K562 (cell line): ENCODE measurements at regions not wholly inside any gene's neighbourhood (a gene's known extent, or its start where the extent isn't known, plus 50 kb on each side); places are given as distances from the start of the nearest gene placed in this dataset.

Experiments
- ATAC-seq: fragments of 200-7000 bp; cut with Tn5 transposase; 3 replicates; pipeline ENCODE4 v1.9.1; 2020; ENCODE audit warnings: moderate library complexity
- BruUV-seq: library from RNA; stranded (reverse); fragments of 400-500 nt; replicated peaks from 2 replicates; lab custom pipeline; 2021; lab: Mats Ljungman, UMichigan
- CTCF ChIA-PET: fragments of 300-600 bp; formaldehyde crosslinking; extraction: SDS; loops from one replicate; lab custom pipeline; 2021; ENCODE audit warnings: low intra/inter-chr PET ratio; lab: Yijun Ruan, JAX
- POLR2A ChIA-PET: fragments of 300-600, 350-650 bp; sonication (Branson Sonifier 250); formaldehyde crosslinking; extraction: SDS; loops from one replicate; lab custom pipeline; 2021; ENCODE audit warnings: antibody characterized with exemption, inconsistent platforms; lab: Yijun Ruan, JAX
- DNase-seq, 4 experiments: peaks; one replicate each; pipeline versions ENCODE4 v3.0.0 to v3.0.0-alpha.2; 2011 to 2018; ENCODE audit warnings: low spot score in 3 of 4, mixed read lengths in 3 of 4; ENCODE audit errors: extremely low read depth in 1 of 4
- FAIRE-seq: peaks from 2 replicates; lab custom pipeline; 2011; peaks lifted over from hg19 to GRCh38; lab: Jason Lieb, UNC
- H2AFZ ChIP-seq: 2 replicates; pipeline ENCODE4 v1.6.0; 2011; ENCODE audit warnings: low read depth, low read length, control low read depth, inconsistent platforms
- H3K27ac ChIP-seq: fragments of 200-600 bp; 3 replicates; pipeline ENCODE4 v1.8.0; 2011; ENCODE audit warnings: low read depth, mild to moderate bottlenecking, control low read depth, inconsistent platforms, low read length, moderate library complexity, mixed read lengths; ENCODE audit errors: extremely low read depth
- H3K27me3 ChIP-seq, 2 experiments: fragments of 300-600 bp in 1 of 2; 2 replicates in 1 of 2; 3 replicates in 1 of 2; pipeline versions ENCODE4 v1.6.0 to v1.8.0; 2011; ENCODE audit warnings: inconsistent platforms in 2 of 2, low read length in 2 of 2, mild to moderate bottlenecking in 1 of 2, mixed read lengths in 1 of 2, moderate library complexity in 1 of 2; ENCODE audit not compliant: control insufficient read depth in 2 of 2, insufficient read depth in 2 of 2
- H3K36me3 ChIP-seq: fragments of 300-600 bp; 3 replicates; pipeline ENCODE4 v1.8.0; 2011; ENCODE audit warnings: mild to moderate bottlenecking, low read length, inconsistent platforms; ENCODE audit not compliant: control insufficient read depth, insufficient read depth
- H3K4me1 ChIP-seq, 2 experiments: fragments of 200-600 bp in 1 of 2; replicated peaks in 1 of 2; 2 replicates in 1 of 2; 3 replicates in 1 of 2; pipeline versions ENCODE4 v1.5.1 to v1.8.0; 2011; ENCODE audit warnings: inconsistent platforms in 2 of 2, low read length in 2 of 2, mild to moderate bottlenecking in 1 of 2, mixed read lengths in 1 of 2, moderate library complexity in 1 of 2; ENCODE audit not compliant: control insufficient read depth in 2 of 2, insufficient read depth in 2 of 2
- H3K4me2 ChIP-seq: 2 replicates; pipeline ENCODE4 v1.6.1; 2011; ENCODE audit warnings: low read length, control low read depth, inconsistent platforms, mixed read lengths; ENCODE audit not compliant: insufficient read depth
- H3K4me3 ChIP-seq: fragments of 200-600 bp; sonication (generic), shearing (Covaris generic); 2 replicates; pipeline ENCODE4 v1.5.1; 2016; ENCODE audit warnings: control low read depth, inconsistent platforms
- H3K79me2 ChIP-seq: fragments of 200-600 bp; 3 replicates; pipeline ENCODE4 v1.8.0; 2011; ENCODE audit warnings: low read length, inconsistent platforms; ENCODE audit not compliant: control insufficient read depth, insufficient read depth
- H3K9ac ChIP-seq, 2 experiments: 2 replicates each; pipeline versions ENCODE4 v1.6.0 to v1.6.1; 2011; ENCODE audit warnings: low read depth in 2 of 2, low read length in 2 of 2, control low read depth in 1 of 2, inconsistent platforms in 1 of 2, mild to moderate bottlenecking in 1 of 2, mixed read lengths in 1 of 2; ENCODE audit not compliant: insufficient read depth in 1 of 2
- H3K9me1 ChIP-seq: one replicate; pipeline ENCODE4 v1.6.0; 2011; ENCODE audit warnings: inconsistent platforms, mild to moderate bottlenecking, low read length, moderate library complexity; ENCODE audit not compliant: control insufficient read depth, insufficient read depth
- H3K9me3 ChIP-seq: replicated peaks from 2 replicates; pipeline ENCODE4 v1.5.1; 2011; ENCODE audit warnings: low read depth, low read length, inconsistent platforms; ENCODE audit not compliant: control insufficient read depth, insufficient read depth
- H4K20me1 ChIP-seq: replicated peaks from 2 replicates; pipeline ENCODE4 v1.6.1; 2011; ENCODE audit warnings: low read length, inconsistent platforms, mixed read lengths; ENCODE audit not compliant: control insufficient read depth, insufficient read depth
- CBX5 ChIP-seq: IDR thresholded peaks from 2 replicates; pipeline ENCODE4 v1.6.1; 2014; ENCODE audit warnings: low read depth, borderline replicate concordance
- DEAF1 ChIP-seq: fragments of 450-650 bp; formaldehyde crosslinking; IDR thresholded peaks from 2 replicates; pipeline ENCODE4 v1.4.0; 2020; ENCODE audit warnings: mild to moderate bottlenecking, moderate library complexity
- L3MBTL2 ChIP-seq: fragments of 450-650 bp; IDR thresholded peaks from 2 replicates; pipeline ENCODE4 v1.6.1; 2016; ENCODE audit warnings: mild to moderate bottlenecking, moderate library complexity
- RBM22 ChIP-seq: fragments of 200-400 bp; formaldehyde crosslinking; IDR thresholded peaks from 2 replicates; pipeline ENCODE4 v1.6.1; 2018; ENCODE audit warnings: low read length, low read depth; ENCODE audit not compliant: poor library complexity, severe bottlenecking
- TARDBP ChIP-seq: fragments of 450-650 bp; IDR thresholded peaks from 2 replicates; pipeline ENCODE4 v1.6.1; 2016
- TEAD1 ChIP-seq, 2 experiments: fragments of 450-650 bp in 1 of 2; sonication (generic) in 1 of 2; formaldehyde crosslinking; IDR thresholded peaks; 2 replicates each; pipeline versions ENCODE4 v1.4.0 to v1.8.0; 2020 to 2022; ENCODE audit warnings: mild to moderate bottlenecking in 2 of 2, missing genetic modification reagents in 1 of 2
- USF1 ChIP-seq: sonication (generic); formaldehyde crosslinking; IDR thresholded peaks from 2 replicates; pipeline ENCODE4 v1.9.0; 2022; ENCODE audit warnings: mild to moderate bottlenecking, missing genetic modification reagents
- ZNF263 ChIP-seq: sonication (generic); formaldehyde crosslinking; IDR thresholded peaks from 2 replicates; pipeline ENCODE4 v1.8.0; 2022; ENCODE audit warnings: mild to moderate bottlenecking, missing genetic modification reagents, borderline replicate concordance
- ZNF316 ChIP-seq: fragments of 450-650 bp; IDR thresholded peaks from 2 replicates; pipeline ENCODE4 v1.6.1; 2016
- WGBS: fragments of 100-300 bp; shearing (Covaris generic); methylation state at CpG from one replicate; pipeline ENCODE4 v1.1.6; 2016; ENCODE audit warnings: low coverage, mixed read lengths; ENCODE audit not compliant: insufficient coverage; ENCODE audit errors: missing lambda C conversion rate; 5-methylcytosine and 5-hydroxymethylcytosine counted together
- in situ Hi-C: fragments of 300-500 bp; cut with MboI; formaldehyde crosslinking; loops from 4 replicates; pipeline ENCODE4 v1.15.0; 2018; ENCODE audit warnings: inconsistent platforms, mixed read lengths
- intact Hi-C: fragments of 100-400 bp; cut with micrococcal nuclease; formaldehyde crosslinking; loops from 2 replicates; pipeline ENCODE4 v1.14.2; 2022
- TF ChIP-seq, protein P1 (sequence below): fragments of 150-350 bp; conservative IDR thresholded peaks from 2 replicates; pipeline ENCODE4 v1.6.1; 2014; ENCODE audit warnings: low read length
- TF ChIP-seq, protein P2 (sequence below): fragments of 250-450 bp; sonication (Bioruptor Pico); IDR thresholded peaks from 2 replicates; pipeline ENCODE4 v1.8.0; 2021; ENCODE audit warnings: borderline replicate concordance, mild to moderate bottlenecking, moderate library complexity; ENCODE audit not compliant: poor library complexity, severe bottlenecking

DNA sequence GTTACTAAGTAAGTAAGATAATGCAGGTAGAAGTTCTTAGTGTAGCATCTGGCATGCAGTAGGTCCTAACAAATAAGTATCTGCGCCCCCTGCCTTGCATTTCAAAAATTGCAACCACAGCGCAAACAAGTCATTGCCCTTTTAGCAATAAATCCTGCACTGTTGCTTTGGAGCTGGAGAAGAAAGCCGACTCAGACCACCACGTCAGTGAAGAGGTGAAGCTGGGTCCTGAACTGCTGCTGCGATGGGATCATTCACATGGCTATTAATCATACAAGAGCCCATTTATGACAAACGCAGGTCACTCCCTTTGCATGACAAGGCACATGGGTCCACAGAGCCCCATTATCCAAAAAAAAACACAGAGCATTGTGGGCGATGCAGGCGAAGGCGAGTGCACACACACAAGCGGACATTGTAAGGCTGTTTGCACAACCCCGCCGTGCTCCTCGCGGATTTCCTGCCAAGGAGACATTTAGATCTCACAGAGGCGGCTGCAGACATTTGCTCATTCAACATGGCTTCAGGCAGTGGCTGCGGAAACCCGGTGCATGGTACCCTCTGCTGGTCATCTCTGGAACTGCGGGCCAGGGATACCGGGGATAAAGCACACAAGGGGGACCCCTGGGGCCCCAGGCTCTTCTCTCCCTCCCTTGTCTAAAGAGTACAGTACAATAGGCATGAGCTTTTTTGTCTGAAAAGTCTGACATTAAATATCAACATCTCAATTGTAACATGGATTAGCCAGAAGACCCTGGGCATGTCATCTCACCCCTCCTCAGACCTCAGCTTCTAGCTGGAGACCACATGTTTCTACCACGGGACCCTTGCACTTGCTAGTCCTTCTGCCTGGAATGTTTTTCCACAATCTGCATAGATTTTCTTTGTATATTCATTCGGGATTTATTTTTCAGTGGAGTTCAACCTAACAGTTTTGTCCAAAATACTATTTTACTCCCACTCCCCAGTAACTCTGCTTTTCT is 56.7 kb downstream of the CYRIA start:
- Histone ChIP-seq H3K27me3 (peaks cover 0 to 11% of the 10 kb centered on the region in 2 experiments; a peak in 1 of 5 replicates), H3K36me3 (no peaks in the 10 kb centered on the region), H4K20me1 (no peaks in the 10 kb centered on the region), H2AFZ (peak overlapping the region; percentile 76), H3K9ac (peak overlapping the region in 1 of 2 experiments; percentile 66; a peak in 1 of 4 replicates), H3K9me1 (no peaks in the 10 kb centered on the region), H3K79me2 (no peaks in the 10 kb centered on the region), H3K9me3 (no peaks in the 10 kb centered on the region), H3K27ac (no peak overlapping the region), H3K4me1 (peaks cover 0 to 4% of the 10 kb centered on the region in 2 experiments; a peak in 2 of 5 replicates), H3K4me3 (peak overlapping the region; percentile 18), H3K4me2 (peak overlapping the region; percentile 77)
- peak; percentile 76 to 86 (median 82) for DNase-seq
- peak; percentile 96 for ATAC-seq
- POLR2A ChIA-PET = interaction anchor here (0.7 kb wide), 1 partner anchor 50 kb away, joined by 3 read pairs; no protein-coding TSS in a partner anchor
- 2% methylated on average over 21 of the region's 21 CpGs for WGBS
- BruUV-seq = no TSS peak
- in situ Hi-C loops = loop anchor here (25.0 kb wide), 1 partner anchor 703 kb away; no protein-coding TSS in a partner anchor
- intact Hi-C loops = loop anchor here (1.0 to 5.0 kb wide), 5 partner anchors 42 to 972 kb away; no protein-coding TSS in a partner anchor
- CTCF ChIA-PET = interaction anchor here (0.5 to 2.7 kb wide), 12 partner anchors 16 to 972 kb away, joined by 3 to 24 read pairs (median 3); partner anchors contain the start of gene MYCN
- peak; percentile 88 for FAIRE-seq
- TF ChIP-seq USF1 (CRISPR knock-in tag) = peak; percentile 31; the same call in 1 of the 2 replicates
- no peak for TF ChIP-seq ZNF263 (CRISPR knock-in tag)
- TF ChIP-seq DEAF1 (CRISPR knock-in tag) = peak; percentile 49; the same call in 1 of the 2 replicates
- 0 out of 2 replicates have a peak, but pooled peaks have one; percentile 20 for TF ChIP-seq L3MBTL2
- TF ChIP-seq, protein P1, sequence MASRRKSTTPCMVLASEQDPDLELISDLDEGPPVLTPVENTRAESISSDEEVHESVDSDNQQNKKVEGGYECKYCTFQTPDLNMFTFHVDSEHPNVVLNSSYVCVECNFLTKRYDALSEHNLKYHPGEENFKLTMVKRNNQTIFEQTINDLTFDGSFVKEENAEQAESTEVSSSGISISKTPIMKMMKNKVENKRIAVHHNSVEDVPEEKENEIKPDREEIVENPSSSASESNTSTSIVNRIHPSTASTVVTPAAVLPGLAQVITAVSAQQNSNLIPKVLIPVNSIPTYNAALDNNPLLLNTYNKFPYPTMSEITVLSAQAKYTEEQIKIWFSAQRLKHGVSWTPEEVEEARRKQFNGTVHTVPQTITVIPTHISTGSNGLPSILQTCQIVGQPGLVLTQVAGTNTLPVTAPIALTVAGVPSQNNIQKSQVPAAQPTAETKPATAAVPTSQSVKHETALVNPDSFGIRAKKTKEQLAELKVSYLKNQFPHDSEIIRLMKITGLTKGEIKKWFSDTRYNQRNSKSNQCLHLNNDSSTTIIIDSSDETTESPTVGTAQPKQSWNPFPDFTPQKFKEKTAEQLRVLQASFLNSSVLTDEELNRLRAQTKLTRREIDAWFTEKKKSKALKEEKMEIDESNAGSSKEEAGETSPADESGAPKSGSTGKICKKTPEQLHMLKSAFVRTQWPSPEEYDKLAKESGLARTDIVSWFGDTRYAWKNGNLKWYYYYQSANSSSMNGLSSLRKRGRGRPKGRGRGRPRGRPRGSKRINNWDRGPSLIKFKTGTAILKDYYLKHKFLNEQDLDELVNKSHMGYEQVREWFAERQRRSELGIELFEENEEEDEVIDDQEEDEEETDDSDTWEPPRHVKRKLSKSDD = 0 out of 2 replicates have a peak, but pooled peaks have one; percentile 34
- TF ChIP-seq, protein P2, sequence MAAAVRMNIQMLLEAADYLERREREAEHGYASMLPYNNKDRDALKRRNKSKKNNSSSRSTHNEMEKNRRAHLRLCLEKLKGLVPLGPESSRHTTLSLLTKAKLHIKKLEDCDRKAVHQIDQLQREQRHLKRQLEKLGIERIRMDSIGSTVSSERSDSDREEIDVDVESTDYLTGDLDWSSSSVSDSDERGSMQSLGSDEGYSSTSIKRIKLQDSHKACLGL (CRISPR knock-in tag) = no peak
- TF ChIP-seq RBM22 = no peak
- no peak for TF ChIP-seq TARDBP
- TF ChIP-seq TEAD1 (CRISPR knock-in tag; IDR thresholded peaks at IDR 0.05) = peak in 1 of 2 experiments; percentile 53; a peak in 1 of 4 replicates
- no peak for TF ChIP-seq CBX5
- peak; percentile 89 for TF ChIP-seq ZNF316
